Upper lobe of right lung (tissue), 1 donor: ENCODE measurements at regions not wholly inside any gene's neighbourhood (a gene's known extent, or its start where the extent isn't known, plus 50 kb on each side); places are given as distances from the start of the nearest gene placed in this dataset.

ENCODE experiments used
- ATAC-seq: fragments of 200-7000 bp; cut with Tn5 transposase; one replicate; pipeline ENCODE4 v1.9.1; 2020; ENCODE audit warnings: mild to moderate bottlenecking, moderate library complexity
- DNase-seq: peaks from one replicate; pipeline ENCODE4 v3.0.0-alpha.2; 2020
- H3K27ac ChIP-seq: fragments of 200-600 bp; one replicate; pipeline ENCODE4 v1.8.0; 2022
- H3K27me3 ChIP-seq: fragments of 200-600 bp; one replicate; pipeline ENCODE4 v1.8.0; 2022; ENCODE audit warnings: mild to moderate bottlenecking
- H3K36me3 ChIP-seq: fragments of 200-600 bp; one replicate; pipeline ENCODE4 v1.8.0; 2022
- H3K4me1 ChIP-seq: fragments of 200-600 bp; one replicate; pipeline ENCODE4 v1.8.0; 2022
- H3K4me3 ChIP-seq: fragments of 200-600 bp; one replicate; pipeline ENCODE4 v1.8.0; 2022; ENCODE audit warnings: mild to moderate bottlenecking
- H3K9me3 ChIP-seq: fragments of 200-600 bp; one replicate; pipeline ENCODE4 v1.8.0; 2022
- intact Hi-C: fragments of 100-400 bp; cut with DNase I; formaldehyde crosslinking; loops from one replicate; pipeline ENCODE4 v1.11.0; 2022
- TF ChIP-seq, protein P1 (sequence below): fragments of 200-600 bp; IDR thresholded peaks from one replicate; pipeline ENCODE4 v1.8.0; 2022; ENCODE audit warnings: antibody characterized with exemption
- donor health status: DM: no; HTN: yes; CAD: no; lungs with severe emphysema.

DNA sequence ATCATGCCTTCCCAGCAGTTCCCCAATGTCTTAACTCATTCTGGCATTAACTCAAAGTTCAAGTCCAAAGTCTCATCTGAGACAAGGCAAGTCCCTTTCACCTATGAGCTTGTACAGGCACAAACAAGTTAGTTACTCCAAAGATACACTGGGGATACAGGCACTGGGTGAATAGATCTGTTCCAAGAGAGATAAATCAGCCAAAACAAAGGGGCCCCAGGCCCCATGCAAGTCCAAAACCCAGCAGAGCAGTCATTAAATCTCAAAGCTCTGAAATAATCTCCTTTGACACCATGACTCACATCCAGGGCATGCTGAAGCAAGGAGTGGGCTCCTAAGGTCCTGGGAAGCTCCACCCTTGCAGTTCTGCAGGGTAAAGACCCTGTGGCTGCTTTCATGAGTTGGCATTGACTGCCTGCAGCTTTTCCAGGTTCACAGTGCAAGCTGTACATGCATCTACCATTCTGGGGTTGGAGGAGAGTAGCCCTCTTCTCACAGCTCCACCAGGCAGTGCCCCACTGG lies 332.2 kb upstream of the KIF2B start:
- Histone ChIP-seq H3K4me1 (no peaks in the 10 kb centered on the region), H3K27me3 (no peaks in the 10 kb centered on the region), H3K4me3 (no peak overlapping the region), H3K36me3 (no peaks in the 10 kb centered on the region), H3K9me3 (no peaks in the 10 kb centered on the region), H3K27ac (no peak overlapping the region)
- DNase-seq, result no peak
- TF ChIP-seq, protein P1, sequence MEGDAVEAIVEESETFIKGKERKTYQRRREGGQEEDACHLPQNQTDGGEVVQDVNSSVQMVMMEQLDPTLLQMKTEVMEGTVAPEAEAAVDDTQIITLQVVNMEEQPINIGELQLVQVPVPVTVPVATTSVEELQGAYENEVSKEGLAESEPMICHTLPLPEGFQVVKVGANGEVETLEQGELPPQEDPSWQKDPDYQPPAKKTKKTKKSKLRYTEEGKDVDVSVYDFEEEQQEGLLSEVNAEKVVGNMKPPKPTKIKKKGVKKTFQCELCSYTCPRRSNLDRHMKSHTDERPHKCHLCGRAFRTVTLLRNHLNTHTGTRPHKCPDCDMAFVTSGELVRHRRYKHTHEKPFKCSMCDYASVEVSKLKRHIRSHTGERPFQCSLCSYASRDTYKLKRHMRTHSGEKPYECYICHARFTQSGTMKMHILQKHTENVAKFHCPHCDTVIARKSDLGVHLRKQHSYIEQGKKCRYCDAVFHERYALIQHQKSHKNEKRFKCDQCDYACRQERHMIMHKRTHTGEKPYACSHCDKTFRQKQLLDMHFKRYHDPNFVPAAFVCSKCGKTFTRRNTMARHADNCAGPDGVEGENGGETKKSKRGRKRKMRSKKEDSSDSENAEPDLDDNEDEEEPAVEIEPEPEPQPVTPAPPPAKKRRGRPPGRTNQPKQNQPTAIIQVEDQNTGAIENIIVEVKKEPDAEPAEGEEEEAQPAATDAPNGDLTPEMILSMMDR, result no peak
- intact Hi-C loops, result no loop called here
- no peak for ATAC-seq

DNA sequence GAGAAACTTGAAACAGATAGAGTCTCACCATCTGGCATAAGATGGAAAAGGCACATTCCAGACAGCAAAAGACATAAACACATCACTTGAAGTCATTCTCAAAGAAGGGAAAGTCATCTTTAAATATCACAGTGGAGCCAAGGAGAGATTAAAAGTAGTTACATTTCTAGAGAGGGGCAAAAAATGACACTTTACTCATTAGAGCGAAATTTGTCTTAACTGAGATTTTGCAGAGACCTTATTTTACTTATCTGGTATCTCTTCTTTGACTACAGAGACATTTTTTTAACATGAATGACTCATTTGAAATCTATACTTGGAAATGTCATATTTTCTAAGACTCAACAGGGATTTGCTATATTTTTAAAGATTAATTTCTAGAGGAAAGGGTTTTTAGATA lies 339.0 kb upstream of the KIF2B start:
- intact Hi-C loops, result no loop called here
- TF ChIP-seq, protein P1, result no peak
- Histone ChIP-seq H3K36me3 (no peaks in the 10 kb centered on the region), H3K4me3 (no peak overlapping the region), H3K27ac (no peak overlapping the region), H3K27me3 (no peaks in the 10 kb centered on the region), H3K9me3 (no peaks in the 10 kb centered on the region), H3K4me1 (no peaks in the 10 kb centered on the region)
- no peak for ATAC-seq
- no peak for DNase-seq

DNA sequence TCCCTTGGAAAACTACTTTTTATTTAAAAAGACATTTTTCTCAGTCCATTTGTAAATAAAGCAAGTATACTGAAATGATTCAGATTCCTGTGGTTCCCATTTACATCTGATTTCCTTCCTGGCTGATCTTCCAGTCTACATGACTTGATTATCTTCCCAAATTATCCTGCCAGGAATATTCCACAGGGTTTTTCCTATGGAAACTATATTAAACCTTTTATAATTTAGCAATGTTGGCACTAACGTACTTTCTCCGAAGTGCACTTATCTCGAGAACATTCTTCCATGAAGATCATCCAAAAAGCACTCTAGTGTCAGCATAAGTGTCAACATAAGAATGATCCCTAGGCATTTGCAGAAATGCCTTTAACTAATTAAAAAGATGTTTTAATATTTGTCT lies 347.7 kb upstream of the KIF2B start:
- Histone ChIP-seq H3K4me1 (no peaks in the 10 kb centered on the region), H3K27me3 (no peaks in the 10 kb centered on the region), H3K27ac (no peak overlapping the region), H3K9me3 (no peaks in the 10 kb centered on the region), H3K36me3 (no peaks in the 10 kb centered on the region), H3K4me3 (no peak overlapping the region)
- DNase-seq, result no peak
- ATAC-seq, result no peak
- TF ChIP-seq, protein P1, result no peak
- intact Hi-C loops, result no loop called here

DNA sequence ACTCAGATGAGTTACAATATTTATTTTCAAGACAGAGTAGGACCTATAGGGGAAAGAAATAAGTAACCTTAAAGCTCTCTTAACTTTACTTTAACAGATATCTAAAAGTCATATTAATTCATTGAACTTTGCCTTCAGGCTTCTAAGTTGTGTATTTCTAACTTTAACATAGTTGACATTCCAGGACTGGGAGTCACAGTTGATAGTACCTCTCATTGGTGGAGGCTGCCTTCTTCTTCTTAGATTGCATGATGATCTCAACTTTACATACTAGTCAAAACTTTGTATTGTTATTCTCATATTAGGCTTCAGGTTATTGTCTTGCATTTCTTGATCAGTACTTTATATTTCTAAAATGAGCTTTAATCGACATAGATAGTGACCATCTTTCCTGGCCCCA lies 350.1 kb upstream of the KIF2B start:
- Histone ChIP-seq H3K9me3 (no peaks in the 10 kb centered on the region), H3K27me3 (no peaks in the 10 kb centered on the region), H3K4me1 (no peaks in the 10 kb centered on the region), H3K36me3 (no peaks in the 10 kb centered on the region), H3K27ac (no peak overlapping the region), H3K4me3 (no peak overlapping the region)
- no peak for DNase-seq
- intact Hi-C loops, result no loop called here
- no peak for ATAC-seq
- TF ChIP-seq, protein P1, result no peak

GRCh38 chr17:53471514-53471913 lies 351.2 kb upstream of the KIF2B start:
- H3K27ac ChIP-seq, result no peak overlapping the region
- H3K4me3 ChIP-seq, result no peak overlapping the region
- no peaks in the 10 kb centered on the region for H3K4me1 ChIP-seq
- TF ChIP-seq, protein P1, result no peak
- no peak for ATAC-seq
- H3K27me3 ChIP-seq, result no peaks in the 10 kb centered on the region
- H3K9me3 ChIP-seq, result no peaks in the 10 kb centered on the region
- intact Hi-C loops, result no loop called here
- no peak for DNase-seq
- H3K36me3 ChIP-seq, result no peaks in the 10 kb centered on the region

DNA sequence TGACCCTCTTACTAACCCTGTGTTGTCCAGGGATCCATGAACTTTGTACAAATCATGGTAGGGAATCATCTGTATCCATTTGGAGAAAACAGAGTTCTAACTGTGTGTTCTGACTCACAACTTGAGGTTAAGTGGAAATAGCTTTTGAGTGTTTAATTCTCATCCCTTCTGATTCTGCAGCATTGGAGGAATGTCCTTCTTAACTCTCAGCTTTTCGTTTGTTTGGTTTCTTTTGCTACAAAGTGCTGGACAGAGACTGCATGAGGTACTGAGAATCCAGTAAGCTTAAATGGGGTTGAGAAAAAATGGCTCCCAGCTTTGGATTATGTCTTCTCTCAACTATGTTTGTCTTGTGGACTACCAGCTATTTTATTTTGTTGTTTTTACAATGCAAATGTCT lies 352.1 kb upstream of the KIF2B start:
- H3K27ac ChIP-seq, result no peak overlapping the region
- DNase-seq (no peak), ATAC-seq (no peak)
- H3K36me3 ChIP-seq, result no peaks in the 10 kb centered on the region
- intact Hi-C loops, result no loop called here
- no peaks in the 10 kb centered on the region for H3K9me3 ChIP-seq
- H3K4me3 ChIP-seq, result no peak overlapping the region
- no peaks in the 10 kb centered on the region for H3K27me3 ChIP-seq
- H3K4me1 ChIP-seq, result no peaks in the 10 kb centered on the region
- TF ChIP-seq, protein P1, result no peak
